ENCODE measurements at regions not wholly inside any gene's neighbourhood (a gene's known extent, or its start where the extent isn't known, plus 50 kb on each side); places are given as distances from the start of the nearest gene placed in this dataset.

DNA sequence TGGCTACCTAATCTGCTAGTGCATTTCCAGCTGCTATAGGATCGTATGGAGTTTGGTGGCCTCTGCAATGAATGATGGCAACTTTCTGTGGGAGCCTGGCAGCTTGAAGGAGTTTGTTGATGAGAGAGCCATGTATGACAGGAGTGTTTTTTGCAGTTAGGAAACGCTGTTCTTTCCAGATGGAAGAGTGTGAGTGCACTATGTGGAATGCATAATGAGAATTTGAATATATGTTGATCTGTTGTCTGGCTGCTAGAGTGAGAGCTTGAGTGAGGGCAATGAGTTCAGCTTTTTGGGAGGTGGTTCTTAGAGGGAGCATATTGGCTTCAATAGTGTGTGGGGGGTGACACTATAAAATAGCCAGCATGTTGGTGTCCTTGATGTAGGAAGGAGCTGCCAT lies 51.0 kb upstream of the APOBEC4 start:
- Mint-ChIP-seq H3K27ac (no peak overlapping the region), H3K36me3 (ENCODE audit: low read depth) (peaks cover 7% of the 10 kb centered on the region), H3K4me1 (ENCODE audit: low read depth) (no peaks in the 10 kb centered on the region), H3K9me3 (no peaks in the 10 kb centered on the region), H3K4me3 (no peak overlapping the region), H3K27me3 (ENCODE audit: low read depth) (no peaks in the 10 kb centered on the region)
- intact Hi-C loops (cut with micrococcal nuclease) = no loop called here
- DNase-seq = no peak
- CTCF ChIA-PET = no interaction called here
